ENCODE measurements at regions not wholly inside any gene's neighbourhood (a gene's known extent, or its start where the extent isn't known, plus 50 kb on each side); places are given as distances from the start of the nearest gene placed in this dataset.

DNA sequence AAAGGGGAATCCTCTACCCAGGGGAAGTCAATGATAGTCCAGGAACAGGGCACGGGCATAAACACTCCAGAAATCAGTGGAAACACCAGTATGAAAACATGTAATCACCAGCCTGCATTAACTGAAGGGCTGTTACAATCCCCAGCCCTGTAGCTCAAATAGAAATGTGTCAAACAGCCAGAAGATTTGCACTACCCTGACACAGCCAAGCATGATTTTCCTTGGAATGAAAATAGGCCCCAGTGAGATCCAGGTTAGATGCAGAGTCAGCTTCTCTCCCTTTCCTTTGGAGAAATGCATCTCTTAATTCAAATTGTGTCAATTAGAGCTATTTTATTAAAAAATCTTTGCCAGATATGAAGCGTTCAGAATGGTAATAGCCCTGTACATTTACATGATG is 158.1 kb downstream of the RPS29 start (continued):
- TF ChIP-seq, protein P1, sequence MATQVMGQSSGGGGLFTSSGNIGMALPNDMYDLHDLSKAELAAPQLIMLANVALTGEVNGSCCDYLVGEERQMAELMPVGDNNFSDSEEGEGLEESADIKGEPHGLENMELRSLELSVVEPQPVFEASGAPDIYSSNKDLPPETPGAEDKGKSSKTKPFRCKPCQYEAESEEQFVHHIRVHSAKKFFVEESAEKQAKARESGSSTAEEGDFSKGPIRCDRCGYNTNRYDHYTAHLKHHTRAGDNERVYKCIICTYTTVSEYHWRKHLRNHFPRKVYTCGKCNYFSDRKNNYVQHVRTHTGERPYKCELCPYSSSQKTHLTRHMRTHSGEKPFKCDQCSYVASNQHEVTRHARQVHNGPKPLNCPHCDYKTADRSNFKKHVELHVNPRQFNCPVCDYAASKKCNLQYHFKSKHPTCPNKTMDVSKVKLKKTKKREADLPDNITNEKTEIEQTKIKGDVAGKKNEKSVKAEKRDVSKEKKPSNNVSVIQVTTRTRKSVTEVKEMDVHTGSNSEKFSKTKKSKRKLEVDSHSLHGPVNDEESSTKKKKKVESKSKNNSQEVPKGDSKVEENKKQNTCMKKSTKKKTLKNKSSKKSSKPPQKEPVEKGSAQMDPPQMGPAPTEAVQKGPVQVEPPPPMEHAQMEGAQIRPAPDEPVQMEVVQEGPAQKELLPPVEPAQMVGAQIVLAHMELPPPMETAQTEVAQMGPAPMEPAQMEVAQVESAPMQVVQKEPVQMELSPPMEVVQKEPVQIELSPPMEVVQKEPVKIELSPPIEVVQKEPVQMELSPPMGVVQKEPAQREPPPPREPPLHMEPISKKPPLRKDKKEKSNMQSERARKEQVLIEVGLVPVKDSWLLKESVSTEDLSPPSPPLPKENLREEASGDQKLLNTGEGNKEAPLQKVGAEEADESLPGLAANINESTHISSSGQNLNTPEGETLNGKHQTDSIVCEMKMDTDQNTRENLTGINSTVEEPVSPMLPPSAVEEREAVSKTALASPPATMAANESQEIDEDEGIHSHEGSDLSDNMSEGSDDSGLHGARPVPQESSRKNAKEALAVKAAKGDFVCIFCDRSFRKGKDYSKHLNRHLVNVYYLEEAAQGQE (IDR thresholded peaks at IDR 0.05; ENCODE audit: low read depth, low read length) = no peak
- no peak for TF ChIP-seq JUND (IDR thresholded peaks at IDR 0.05)

- Histone ChIP-seq H2AFZ (ENCODE audit: low read depth) (no peak overlapping the region), H3K9me2 (no peaks in the 10 kb centered on the region), H3K9ac (no peak overlapping the region), H3K79me2 (ENCODE audit: insufficient read depth) (no peaks in the 10 kb centered on the region), H3K4me1 (ENCODE audit: control insufficient read depth in 1 of 2, insufficient read depth in 2 of 2, low read depth in 1 of 2, low read length in 1 of 2) (peaks cover 0 to 3% of the 10 kb centered on the region in 2 experiments; a peak in 1 of 4 replicates), H3K27ac (ENCODE audit: low read depth in 2 of 2, low read length in 1 of 2) (no peak overlapping the region), H3K4me2 (no peak overlapping the region), H3K27me3 (ENCODE audit: insufficient read depth) (no peaks in the 10 kb centered on the region), H4K20me1 (ENCODE audit: insufficient read depth) (no peaks in the 10 kb centered on the region), H3K36me3 (replicated peaks in 1 of 2; ENCODE audit: control insufficient read depth in 1 of 2, insufficient read depth in 2 of 2, low read length in 1 of 2) (no peaks in the 10 kb centered on the region), H3K4me3 (ENCODE audit: low read depth in 2 of 2, low read length in 1 of 2) (no peak overlapping the region), H3K9me3 (no peaks in the 10 kb centered on the region), H3F3A (replicated peaks; ENCODE audit: insufficient read depth) (no peaks in the 10 kb centered on the region)
- POLR2A ChIA-PET = no interaction called here
- WGBS (ENCODE audit: low lambda C conversion rate) = 15% methylated on average over 8 of the region's 8 CpGs
- no peak for TF ChIP-seq FOXJ3 (CRISPR knock-in tag; IDR thresholded peaks at IDR 0.05)
- TF ChIP-seq, protein P2, sequence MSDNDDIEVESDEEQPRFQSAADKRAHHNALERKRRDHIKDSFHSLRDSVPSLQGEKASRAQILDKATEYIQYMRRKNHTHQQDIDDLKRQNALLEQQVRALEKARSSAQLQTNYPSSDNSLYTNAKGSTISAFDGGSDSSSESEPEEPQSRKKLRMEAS (IDR thresholded peaks at IDR 0.05; ENCODE audit: low read depth) = no peak
- no peak for TF ChIP-seq TAF1 (IDR thresholded peaks at IDR 0.05; ENCODE audit: borderline replicate concordance, low read depth, low read length)
- TF ChIP-seq TCF12 (IDR thresholded peaks at IDR 0.05) = no peak
- TF ChIP-seq EP300 (IDR thresholded peaks at IDR 0.05; ENCODE audit: borderline replicate concordance in 1 of 2, low read depth in 1 of 2, low read length in 1 of 2) = no peak
- no peak for TF ChIP-seq RXRA (IDR thresholded peaks at IDR 0.05; ENCODE audit: borderline replicate concordance, low read depth)
- DNase-seq = no peak
- CTCF ChIA-PET = no interaction called here
Observed at GRCh38 chr14:49427117-49427516, 159.1 kb downstream of the RPS29 start.

DNA sequence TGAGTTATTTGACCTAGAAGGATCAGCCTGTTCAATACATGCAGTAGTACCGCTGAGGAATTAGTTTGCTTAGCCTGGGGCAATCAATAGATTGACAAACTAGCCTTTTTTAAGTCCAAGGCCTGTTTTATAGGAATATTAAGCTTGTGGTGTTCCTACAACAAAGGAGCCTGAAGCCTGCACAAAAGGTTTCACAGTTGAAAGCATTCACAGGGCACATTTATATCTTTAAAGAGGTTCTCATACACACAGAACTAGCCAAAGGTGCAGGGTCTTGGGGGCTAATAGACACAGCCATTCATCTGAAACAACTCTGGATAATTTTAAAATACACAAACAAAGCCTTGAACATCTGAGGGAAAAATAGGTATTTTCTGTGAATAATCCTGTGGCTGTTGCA is 160.3 kb downstream of the RPS29 start:
- DNase-seq = no peak
- no peak overlapping the region for H2AFZ ChIP-seq (ENCODE audit: low read depth)
- no peak for TF ChIP-seq RAD21 (IDR thresholded peaks at IDR 0.05; ENCODE audit: low read length)
- no peak for TF ChIP-seq GATA2 (CRISPR knock-in tag; IDR thresholded peaks at IDR 0.05)
- no peak overlapping the region for H3K4me3 ChIP-seq (ENCODE audit: low read depth in 2 of 2, low read length in 1 of 2)
- no peaks in the 10 kb centered on the region for H3K9me2 ChIP-seq
- CTCF ChIA-PET = interaction anchor here (1.1 kb wide), 1 partner anchor 36 kb away, joined by 3 read pairs; no protein-coding TSS in a partner anchor
- H3F3A ChIP-seq (replicated peaks; ENCODE audit: insufficient read depth) = no peaks in the 10 kb centered on the region
- no peak overlapping the region for H3K4me2 ChIP-seq
- H3K4me1 ChIP-seq (ENCODE audit: control insufficient read depth in 1 of 2, insufficient read depth in 2 of 2, low read depth in 1 of 2, low read length in 1 of 2) = peaks cover 0 to 3% of the 10 kb centered on the region in 2 experiments; a peak in 1 of 4 replicates
- H4K20me1 ChIP-seq (ENCODE audit: insufficient read depth) = no peaks in the 10 kb centered on the region
- no peaks in the 10 kb centered on the region for H3K27me3 ChIP-seq (ENCODE audit: insufficient read depth)
- no peaks in the 10 kb centered on the region for H3K79me2 ChIP-seq (ENCODE audit: insufficient read depth)
- POLR2A ChIA-PET = no interaction called here
- H3K27ac ChIP-seq (ENCODE audit: low read depth in 2 of 2, low read length in 1 of 2) = no peak overlapping the region
- H3K9me3 ChIP-seq = no peaks in the 10 kb centered on the region
- 7% methylated on average over 1 of the region's 1 CpG for WGBS (ENCODE audit: low lambda C conversion rate)
- H3K9ac ChIP-seq = no peak overlapping the region
- H3K36me3 ChIP-seq (replicated peaks in 1 of 2; ENCODE audit: control insufficient read depth in 1 of 2, insufficient read depth in 2 of 2, low read length in 1 of 2) = no peaks in the 10 kb centered on the region

Data from SK-N-SH (cell line).